T-helper 1 cell treated with Interleukin-12 subunit alpha and Interleukin-12 subunit beta and Interleukin-4 antibody, amounts not matched to agents 30 μg/mL and 1 μg/mL, for 36 hours (primary cell): ENCODE measurements at regions not wholly inside any gene's neighbourhood (a gene's known extent, or its start where the extent isn't known, plus 50 kb on each side); places are given as distances from the start of the nearest gene placed in this dataset.

Experiments used
- H3K27ac Mint-ChIP-seq: one replicate; pipeline ENCODE4 v1.8.0; 2021; ENCODE audit warnings: mild to moderate bottlenecking, mixed read lengths
- H3K27me3 Mint-ChIP-seq: one replicate; pipeline ENCODE4 v1.8.0; 2021; ENCODE audit warnings: low read depth, mixed read lengths
- H3K36me3 Mint-ChIP-seq: one replicate; pipeline ENCODE4 v1.8.0; 2021; ENCODE audit warnings: low read depth, mixed read lengths
- H3K4me1 Mint-ChIP-seq: one replicate; pipeline ENCODE4 v1.8.0; 2021; ENCODE audit warnings: low read depth, mixed read lengths
- H3K4me3 Mint-ChIP-seq: one replicate; pipeline ENCODE4 v1.8.0; 2021; ENCODE audit warnings: mild to moderate bottlenecking, moderate library complexity, mixed read lengths
- H3K9me3 Mint-ChIP-seq: one replicate; pipeline ENCODE4 v1.8.0; 2021; ENCODE audit warnings: mixed read lengths

- Mint-ChIP-seq H3K4me3 (no peak overlapping the region), H3K36me3 (no peaks in the 10 kb centered on the region), H3K9me3 (peaks cover 22% of the 10 kb centered on the region), H3K4me1 (no peaks in the 10 kb centered on the region), H3K27ac (no peak overlapping the region), H3K27me3 (peaks cover 32% of the 10 kb centered on the region)
These were observed 190.9 kb downstream of the RPLP1 start for GRCh38 chr15:69643476-69643875.

DNA sequence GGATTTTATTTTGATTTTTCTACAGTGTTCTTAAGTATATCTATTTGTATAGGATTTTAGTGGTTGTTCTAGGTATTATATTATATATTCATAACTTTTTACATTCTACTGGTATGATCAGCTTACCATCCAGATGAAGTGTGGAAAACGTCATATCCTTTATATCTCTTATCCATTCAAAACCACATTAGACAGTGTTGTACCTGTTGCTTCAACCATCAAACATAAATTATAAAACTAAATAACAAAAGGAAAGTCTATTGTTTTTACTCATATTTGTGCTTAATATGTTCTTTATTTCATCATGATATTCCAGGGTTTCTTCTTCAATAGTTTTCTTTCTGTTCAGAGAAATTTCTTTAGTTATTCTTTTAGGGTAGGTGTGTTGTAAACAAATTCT, 191.4 kb downstream of the RPLP1 start:
- Mint-ChIP-seq H3K36me3 (no peaks in the 10 kb centered on the region), H3K4me1 (peaks cover 2% of the 10 kb centered on the region), H3K4me3 (no peak overlapping the region)

DNA sequence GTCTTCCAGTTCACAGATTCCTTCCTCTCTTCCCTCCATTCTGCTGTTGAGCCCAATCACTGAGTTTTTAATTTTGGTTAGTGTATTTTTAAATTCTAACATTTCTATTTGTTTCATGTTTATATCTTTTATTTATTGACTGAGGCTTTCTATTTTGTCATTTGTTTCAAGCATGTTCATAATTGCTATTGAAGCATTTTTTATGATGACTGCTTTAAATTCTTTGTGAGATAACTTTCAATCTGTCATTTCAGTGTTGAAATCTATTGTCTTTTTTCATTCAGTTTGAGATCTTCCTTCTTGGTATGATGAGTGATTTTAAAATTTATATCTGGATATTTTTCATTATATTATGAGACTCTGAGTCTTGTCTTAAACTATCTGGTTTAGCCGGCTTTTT, 192.3 kb downstream of the RPLP1 start:
- Mint-ChIP-seq H3K27me3 (peaks cover 34% of the 10 kb centered on the region), H3K36me3 (no peaks in the 10 kb centered on the region), H3K27ac (no peak overlapping the region), H3K4me3 (no peak overlapping the region), H3K4me1 (peaks cover 3% of the 10 kb centered on the region), H3K9me3 (peaks cover 22% of the 10 kb centered on the region)

More for the DNA sequence above, 191.4 kb downstream of the RPLP1 start:
- H3K27ac Mint-ChIP-seq = no peak overlapping the region
- peaks cover 34% of the 10 kb centered on the region for H3K27me3 Mint-ChIP-seq
- H3K9me3 Mint-ChIP-seq = peaks cover 22% of the 10 kb centered on the region

DNA sequence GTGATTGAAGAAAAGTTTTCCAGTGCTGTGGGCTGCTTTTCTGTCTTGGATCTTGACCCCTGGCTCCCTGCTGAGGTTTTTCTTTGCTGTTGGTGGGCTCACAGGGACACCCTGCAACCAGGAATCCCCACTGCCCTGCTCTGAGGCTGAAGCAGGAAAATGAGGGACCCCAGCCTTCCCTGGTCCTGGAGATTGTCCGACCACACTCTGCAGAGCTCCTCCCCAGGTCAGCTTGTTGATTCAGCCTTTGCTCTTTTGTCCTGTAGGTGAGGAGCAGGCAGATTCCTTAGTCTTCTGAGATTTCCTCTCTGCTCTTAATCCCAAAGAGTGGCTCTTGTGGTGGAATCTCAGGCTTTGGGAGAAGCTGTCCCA, 194.5 kb downstream of the RPLP1 start:
- peaks cover 1% of the 10 kb centered on the region for H3K9me3 Mint-ChIP-seq
- no peak overlapping the region for H3K4me3 Mint-ChIP-seq
- no peak overlapping the region for H3K27ac Mint-ChIP-seq

DNA sequence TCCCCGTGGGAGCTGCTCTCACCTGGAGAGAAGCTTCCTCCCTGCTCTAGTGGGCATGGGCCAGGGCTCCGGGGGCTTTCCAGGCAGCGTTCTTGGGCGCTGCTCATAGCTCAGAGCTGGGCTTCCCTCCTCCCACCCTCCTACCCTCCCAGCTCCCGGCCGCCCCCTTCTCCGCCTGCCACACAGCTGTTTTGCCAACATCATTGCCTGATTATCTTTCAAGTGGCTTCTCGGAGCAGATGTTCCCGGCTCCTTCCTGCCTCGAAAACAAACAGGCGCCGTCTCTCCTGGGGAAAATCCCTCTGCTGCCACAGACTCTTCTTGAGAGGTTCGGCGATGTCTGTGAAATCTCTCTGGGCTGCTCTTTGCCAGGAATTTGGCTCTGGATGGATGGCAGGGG, 195.6 kb downstream of the RPLP1 start:
- H3K9me3 Mint-ChIP-seq = no peaks in the 10 kb centered on the region
- H3K27me3 Mint-ChIP-seq = peaks cover 31% of the 10 kb centered on the region
- H3K4me3 Mint-ChIP-seq = no peak overlapping the region
- H3K36me3 Mint-ChIP-seq = no peaks in the 10 kb centered on the region
- H3K27ac Mint-ChIP-seq = no peak overlapping the region
- H3K4me1 Mint-ChIP-seq = peaks cover 5% of the 10 kb centered on the region

More for the DNA sequence above, 194.5 kb downstream of the RPLP1 start:
- H3K27me3 Mint-ChIP-seq = peaks cover 31% of the 10 kb centered on the region
- H3K4me1 Mint-ChIP-seq = peaks cover 3% of the 10 kb centered on the region
- no peaks in the 10 kb centered on the region for H3K36me3 Mint-ChIP-seq

GRCh38 chr15:69648775-69649735, 196.4 kb downstream of the RPLP1 start:
- Mint-ChIP-seq H3K27ac (no peak overlapping the region), H3K4me1 (peaks cover 5% of the 10 kb centered on the region), H3K9me3 (no peaks in the 10 kb centered on the region), H3K36me3 (no peaks in the 10 kb centered on the region), H3K4me3 (no peak overlapping the region), H3K27me3 (peaks cover 35% of the 10 kb centered on the region)

- no peaks in the 10 kb centered on the region for H3K9me3 Mint-ChIP-seq
- H3K36me3 Mint-ChIP-seq = peaks cover 2% of the 10 kb centered on the region
- no peak overlapping the region for H3K27ac Mint-ChIP-seq
- peaks cover 44% of the 10 kb centered on the region for H3K27me3 Mint-ChIP-seq
- no peak overlapping the region for H3K4me3 Mint-ChIP-seq
- peaks cover 5% of the 10 kb centered on the region for H3K4me1 Mint-ChIP-seq
These were observed 199.7 kb downstream of the RPLP1 start for GRCh38 chr15:69652293-69652692.

- Mint-ChIP-seq H3K27me3 (peaks cover 42% of the 10 kb centered on the region), H3K4me1 (peaks cover 5% of the 10 kb centered on the region), H3K27ac (no peak overlapping the region), H3K4me3 (no peak overlapping the region), H3K9me3 (no peaks in the 10 kb centered on the region), H3K36me3 (peaks cover 2% of the 10 kb centered on the region)
These were observed 200.2 kb downstream of the RPLP1 start for GRCh38 chr15:69652751-69653305.

- Mint-ChIP-seq H3K36me3 (peaks cover 2% of the 10 kb centered on the region), H3K9me3 (no peaks in the 10 kb centered on the region), H3K27ac (no peak overlapping the region), H3K4me3 (no peak overlapping the region), H3K27me3 (peaks cover 42% of the 10 kb centered on the region), H3K4me1 (peaks cover 5% of the 10 kb centered on the region)
These were observed 200.7 kb downstream of the RPLP1 start for GRCh38 chr15:69653306-69653705.

GRCh38 chr15:69653846-69654245, 201.2 kb downstream of the RPLP1 start:
- Mint-ChIP-seq H3K4me3 (no peak overlapping the region), H3K27me3 (peaks cover 44% of the 10 kb centered on the region), H3K36me3 (peaks cover 2% of the 10 kb centered on the region), H3K9me3 (no peaks in the 10 kb centered on the region), H3K4me1 (peaks cover 5% of the 10 kb centered on the region), H3K27ac (no peak overlapping the region)

DNA sequence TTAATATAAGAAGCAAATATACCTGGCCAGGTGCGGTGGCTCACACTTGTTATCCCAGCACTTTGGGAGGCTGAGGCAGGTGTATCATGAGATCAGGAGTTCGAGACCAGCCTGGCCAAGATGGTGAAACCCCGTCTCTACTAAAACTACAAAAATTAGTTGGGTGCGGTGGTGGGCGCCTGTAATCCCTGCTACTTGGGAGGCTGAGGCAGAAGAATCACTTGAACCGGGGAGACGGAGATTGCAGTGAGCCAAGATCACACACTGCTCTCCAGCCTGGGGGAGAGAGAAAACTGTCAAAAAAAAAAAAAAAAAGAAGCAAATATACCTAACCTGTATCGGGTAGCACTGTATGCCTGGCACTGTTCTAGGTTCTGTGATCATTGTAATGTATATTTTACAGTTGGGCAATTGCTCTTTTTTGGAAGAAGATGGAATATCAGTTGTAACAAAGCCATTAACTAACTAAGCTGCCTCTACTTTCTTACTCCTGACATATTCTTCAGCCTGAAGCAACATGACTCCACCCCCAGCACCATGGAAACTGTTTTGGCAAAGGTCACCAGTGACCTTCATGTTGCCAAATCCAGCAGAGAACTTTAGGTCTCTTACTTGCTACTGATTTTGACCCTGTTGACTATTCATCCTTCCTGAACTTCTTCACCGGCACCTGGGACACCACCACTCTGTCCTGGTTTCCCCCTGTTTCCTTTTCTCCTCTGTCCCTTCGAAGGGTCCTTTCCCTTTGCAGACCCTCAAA, 203.8 kb downstream of the RPLP1 start:
- peaks cover 27% of the 10 kb centered on the region for H3K27me3 Mint-ChIP-seq
- peaks cover 2% of the 10 kb centered on the region for H3K36me3 Mint-ChIP-seq
- peaks cover 2% of the 10 kb centered on the region for H3K4me1 Mint-ChIP-seq
- no peaks in the 10 kb centered on the region for H3K9me3 Mint-ChIP-seq
- H3K27ac Mint-ChIP-seq = no peak overlapping the region
- no peak overlapping the region for H3K4me3 Mint-ChIP-seq

DNA sequence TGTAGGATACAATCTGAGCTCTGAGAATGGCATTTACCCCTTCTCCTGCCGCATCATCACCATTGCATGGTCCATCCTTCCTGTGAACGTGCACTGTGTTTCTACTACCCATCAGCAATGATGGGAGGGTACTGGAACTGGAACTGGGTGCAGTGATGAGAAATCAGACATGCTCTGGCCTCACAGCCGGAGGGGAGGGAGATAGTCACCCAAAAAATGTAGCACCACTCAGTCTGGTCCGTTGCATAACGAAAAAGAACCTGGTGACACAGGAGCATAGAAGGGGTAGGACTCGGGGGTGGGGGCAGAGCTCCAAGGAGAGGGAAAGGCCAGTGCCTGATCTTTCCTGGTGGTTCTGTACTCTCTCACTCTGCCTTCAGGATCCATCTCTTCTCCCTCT, 205.0 kb downstream of the RPLP1 start:
- Mint-ChIP-seq H3K36me3 (peaks cover 2% of the 10 kb centered on the region), H3K4me3 (no peak overlapping the region), H3K27me3 (peaks cover 21% of the 10 kb centered on the region), H3K9me3 (no peaks in the 10 kb centered on the region), H3K27ac (no peak overlapping the region), H3K4me1 (no peaks in the 10 kb centered on the region)

DNA sequence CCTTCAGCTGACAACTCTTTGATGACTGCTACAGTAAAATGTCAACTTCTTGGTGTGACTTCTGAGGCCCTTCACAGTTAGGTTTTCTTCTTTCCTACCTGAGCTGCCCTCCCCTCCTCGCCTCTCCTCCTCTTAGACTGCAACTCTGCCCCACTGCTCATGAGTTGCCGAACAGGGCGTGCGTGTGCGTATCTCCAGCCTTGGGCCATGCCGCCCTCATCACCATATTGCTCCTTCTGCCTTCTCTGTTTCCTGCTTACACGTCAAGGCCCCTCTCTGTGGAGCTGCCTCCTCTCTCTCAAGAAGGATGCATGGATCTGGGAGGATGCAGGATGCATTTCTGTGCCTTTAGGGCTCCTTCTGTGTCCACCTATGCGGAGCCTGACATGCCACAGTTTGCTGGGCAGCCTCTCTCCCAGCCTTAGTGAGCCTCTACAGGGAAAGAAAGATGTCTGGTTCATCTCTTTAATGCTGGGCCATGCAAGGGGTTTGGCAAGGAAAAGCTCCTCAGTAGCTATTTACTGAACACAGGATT, 205.9 kb downstream of the RPLP1 start:
- Mint-ChIP-seq H3K27ac (no peak overlapping the region), H3K4me1 (no peaks in the 10 kb centered on the region), H3K27me3 (peaks cover 18% of the 10 kb centered on the region), H3K4me3 (no peak overlapping the region), H3K36me3 (peaks cover 2% of the 10 kb centered on the region), H3K9me3 (no peaks in the 10 kb centered on the region)

- H3K27ac Mint-ChIP-seq = no peak overlapping the region
- no peaks in the 10 kb centered on the region for H3K4me1 Mint-ChIP-seq
- no peaks in the 10 kb centered on the region for H3K9me3 Mint-ChIP-seq
- peaks cover 13% of the 10 kb centered on the region for H3K27me3 Mint-ChIP-seq
- H3K4me3 Mint-ChIP-seq = no peak overlapping the region
- H3K36me3 Mint-ChIP-seq = peaks cover 2% of the 10 kb centered on the region
These were observed 206.9 kb downstream of the RPLP1 start for GRCh38 chr15:69659454-69660050.
